Kidney capillary endothelial cell (primary cell): ENCODE measurements at regions not wholly inside any gene's neighbourhood (a gene's known extent, or its start where the extent isn't known, plus 50 kb on each side); places are given as distances from the start of the nearest gene placed in this dataset.
"Not testable (repeated sequence)": the region's sequence is repeated elsewhere in the genome, so short reads cannot be mapped to it uniquely, and the experiment has no call there.

Experiments
- DNase-seq: peaks from one replicate; pipeline ENCODE4 v3.0.0-alpha.2; 2018; ENCODE audit warnings: low spot score

GRCh38 chr6:125354649-125355048 is 52.9 kb upstream of the HDDC2 start:
- DNase-seq = no peak

GRCh38 chr6:125356884-125357283 is 55.1 kb upstream of the HDDC2 start:
- DNase-seq = no peak

- DNase-seq = no peak
Observed at GRCh38 chr6:125357515-125358256, 55.9 kb upstream of the HDDC2 start.

- no peak for DNase-seq
Observed at GRCh38 chr6:125358898-125359297, 57.1 kb upstream of the HDDC2 start.

- no peak for DNase-seq
Observed at GRCh38 chr6:125361868-125362267, 60.1 kb upstream of the HDDC2 start.

- peak; percentile 76 for DNase-seq
Observed at GRCh38 chr6:125363039-125363823, 61.5 kb upstream of the HDDC2 start.

GRCh38 chr6:125363824-125364165 is 62.0 kb upstream of the HDDC2 start:
- no peak for DNase-seq

GRCh38 chr6:125365230-125365629 is 63.5 kb upstream of the HDDC2 start:
- DNase-seq = no peak

GRCh38 chr6:125367036-125367782 is 65.4 kb upstream of the HDDC2 start:
- DNase-seq = no peak

GRCh38 chr6:125370343-125370742 is 68.6 kb upstream of the HDDC2 start:
- no peak for DNase-seq

- no peak for DNase-seq
Observed at GRCh38 chr6:125375013-125375412, 73.2 kb upstream of the HDDC2 start.

- DNase-seq = no peak
Observed at GRCh38 chr6:125375821-125376220, 74.1 kb upstream of the HDDC2 start.

GRCh38 chr6:125377621-125378020 is 75.9 kb upstream of the HDDC2 start:
- DNase-seq = no peak

GRCh38 chr6:125379174-125379573 is 77.4 kb upstream of the HDDC2 start:
- no peak for DNase-seq

- DNase-seq = no peak
Observed at GRCh38 chr6:125380474-125380873, 78.7 kb upstream of the HDDC2 start.

GRCh38 chr6:125386337-125386736 is 84.6 kb upstream of the HDDC2 start:
- DNase-seq = not testable (repeated sequence)

GRCh38 chr6:125392682-125393081 is 90.9 kb upstream of the HDDC2 start:
- DNase-seq = no peak

GRCh38 chr6:125393449-125393858 is 91.7 kb upstream of the HDDC2 start:
- no peak for DNase-seq

GRCh38 chr6:125406741-125407140 is 105.0 kb upstream of the HDDC2 start:
- no peak for DNase-seq

- no peak for DNase-seq
Observed at GRCh38 chr6:125414507-125414906, 112.7 kb upstream of the HDDC2 start.

GRCh38 chr6:125415913-125416312 is 114.1 kb upstream of the HDDC2 start:
- no peak for DNase-seq

GRCh38 chr6:125421836-125422235 is 120.1 kb upstream of the HDDC2 start:
- DNase-seq = peak; percentile 63

- no peak for DNase-seq
Observed at GRCh38 chr6:125423047-125423446, 121.3 kb upstream of the HDDC2 start.
